ENCODE measurements at regions not wholly inside any gene's neighbourhood (a gene's known extent, or its start where the extent isn't known, plus 50 kb on each side); places are given as distances from the start of the nearest gene placed in this dataset.
A peak's percentile ranks its signal among the peaks of the same experiment; 100 is the strongest.

DNA sequence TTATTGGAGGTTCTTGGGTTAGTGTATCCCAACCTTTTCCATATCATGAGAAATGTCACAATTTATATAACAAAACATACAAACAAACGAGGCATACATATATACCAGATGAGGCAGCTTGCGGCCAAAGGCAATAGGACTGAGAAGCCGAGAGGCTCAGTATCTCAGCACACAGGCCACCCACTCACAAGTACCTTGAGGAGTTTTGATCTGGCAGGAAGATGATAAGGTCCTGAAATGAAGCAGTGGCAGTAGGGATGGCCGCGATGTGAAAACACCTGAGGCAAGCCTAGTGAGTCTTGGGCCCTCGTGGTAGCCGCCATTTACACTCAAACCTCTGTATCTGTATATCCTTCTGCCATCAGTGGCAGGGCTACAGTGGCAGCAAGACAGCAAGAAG lies 55.3 kb upstream of the PRPS1 start:
- Histone ChIP-seq H3K18ac (ENCODE audit: low read depth, low read length) (peak overlapping the region; percentile 78; the same call in 1 of the 2 replicates), H4K8ac (ENCODE audit: low read depth in 2 of 2, low read length in 2 of 2) (peak overlapping the region; percentile 24 to 50; a peak in 2 of 4 replicates), H3K23ac (ENCODE audit: low read depth, low read length) (no peak overlapping the region), H3K36me3 (ENCODE audit: control insufficient read depth, insufficient read depth, low read length) (no peaks in the 10 kb centered on the region), H4K91ac (ENCODE audit: insufficient read depth, low read depth, low read length) (peak overlapping the region; percentile 75; the same call in 1 of the 2 replicates), H2AFZ (replicated peaks; ENCODE audit: low read length, poor library complexity) (no peak overlapping the region), H3K4me1 (ENCODE audit: control insufficient read depth, insufficient read depth, low read length) (peaks cover 14% of the 10 kb centered on the region), H2BK15ac (ENCODE audit: low read depth, low read length) (peak overlapping the region; percentile 48; the same call in 2 of the 3 replicates), H3K9me3 (ENCODE audit: control insufficient read depth, insufficient read depth, low read length) (peaks cover 3% of the 10 kb centered on the region; the same call in 1 of the 2 replicates), H3K27me3 (ENCODE audit: control insufficient read depth, insufficient read depth, low read length) (peaks cover 2% of the 10 kb centered on the region; the same call in 1 of the 2 replicates), H2AK5ac (ENCODE audit: low read depth, low read length) (peak overlapping the region; percentile 85; the same call in 1 of the 2 replicates), H4K5ac (ENCODE audit: low read depth, low read length) (peak overlapping the region; percentile 45; the same call in 1 of the 2 replicates), H3K4ac (ENCODE audit: low read depth, low read length) (peak overlapping the region; percentile 86), H3K4me3 (ENCODE audit: insufficient read depth, low read depth, low read length) (no peak overlapping the region), H3K4me2 (ENCODE audit: low read depth, low read length) (no peak overlapping the region), H2BK120ac (ENCODE audit: low read depth, low read length) (peak overlapping the region; percentile 91), H3K79me1 (ENCODE audit: low read depth in 1 of 2, low read length in 2 of 2) (no peaks in the 10 kb centered on the region), H3K14ac (replicated peaks; ENCODE audit: low read depth, low read length) (peak overlapping the region; percentile 56; the same call in 1 of the 2 replicates), H3K9me1 (ENCODE audit: insufficient read depth, low read length) (peaks cover 6% of the 10 kb centered on the region), H4K20me1 (ENCODE audit: insufficient read depth, low read length) (no peaks in the 10 kb centered on the region), H3K27ac (ENCODE audit: insufficient read depth, low read length) (peak overlapping the region; percentile 38), H3K9ac (ENCODE audit: low read depth, low read length) (no peak overlapping the region), H2BK20ac (ENCODE audit: low read depth, low read length) (peak overlapping the region; percentile 78), H3K56ac (ENCODE audit: extremely low read depth, insufficient read depth, low read length) (no peak overlapping the region), H2AK9ac (replicated peaks; ENCODE audit: low read depth, low read length, poor library complexity) (no peak overlapping the region), H2BK5ac (ENCODE audit: low read depth, low read length, poor library complexity, severe bottlenecking) (peak overlapping the region; percentile 85)
- in situ Hi-C loops (cut with MboI; ENCODE audit: low sequenced_read_pairs) (no loop called here), intact Hi-C loops (cut with micrococcal nuclease) (no loop called here), dilution Hi-C loops (cut with HindIII; ENCODE audit: low sequenced_read_pairs, unreplicated experiment) (no loop called here)
- DNase-seq (no peak), ATAC-seq (ENCODE audit: low read depth) (no peak)
- ChIA-PET CTCF (no interaction called here), POLR2A (ENCODE audit: unreplicated experiment) (no interaction called here)
- no TSS peak for BruUV-seq (replicated peaks)
- no CpG with 5 or more reads among the region's 7 CpGs for WGBS, 2 experiments (ENCODE audit: extremely low coverage in 2 of 2, insufficient read length in 1 of 2)
- no peak for TF ChIP-seq RAD21 (IDR thresholded peaks at IDR 0.05; ENCODE audit: low read length)
- no peak for TF ChIP-seq MAFK (IDR thresholded peaks at IDR 0.05; ENCODE audit: low read depth, low read length)
- TF ChIP-seq, protein P1, sequence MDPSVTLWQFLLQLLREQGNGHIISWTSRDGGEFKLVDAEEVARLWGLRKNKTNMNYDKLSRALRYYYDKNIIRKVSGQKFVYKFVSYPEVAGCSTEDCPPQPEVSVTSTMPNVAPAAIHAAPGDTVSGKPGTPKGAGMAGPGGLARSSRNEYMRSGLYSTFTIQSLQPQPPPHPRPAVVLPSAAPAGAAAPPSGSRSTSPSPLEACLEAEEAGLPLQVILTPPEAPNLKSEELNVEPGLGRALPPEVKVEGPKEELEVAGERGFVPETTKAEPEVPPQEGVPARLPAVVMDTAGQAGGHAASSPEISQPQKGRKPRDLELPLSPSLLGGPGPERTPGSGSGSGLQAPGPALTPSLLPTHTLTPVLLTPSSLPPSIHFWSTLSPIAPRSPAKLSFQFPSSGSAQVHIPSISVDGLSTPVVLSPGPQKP (IDR thresholded peaks at IDR 0.05; ENCODE audit: borderline replicate concordance, low read depth, low read length): no peak
- no peak for TF ChIP-seq FOS (IDR thresholded peaks at IDR 0.05; ENCODE audit: low read depth, low read length)
- no peak for TF ChIP-seq MAZ (IDR thresholded peaks at IDR 0.05; ENCODE audit: borderline replicate concordance, low read depth, low read length)
- TF ChIP-seq, protein P2, sequence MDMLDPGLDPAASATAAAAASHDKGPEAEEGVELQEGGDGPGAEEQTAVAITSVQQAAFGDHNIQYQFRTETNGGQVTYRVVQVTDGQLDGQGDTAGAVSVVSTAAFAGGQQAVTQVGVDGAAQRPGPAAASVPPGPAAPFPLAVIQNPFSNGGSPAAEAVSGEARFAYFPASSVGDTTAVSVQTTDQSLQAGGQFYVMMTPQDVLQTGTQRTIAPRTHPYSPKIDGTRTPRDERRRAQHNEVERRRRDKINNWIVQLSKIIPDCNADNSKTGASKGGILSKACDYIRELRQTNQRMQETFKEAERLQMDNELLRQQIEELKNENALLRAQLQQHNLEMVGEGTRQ (IDR thresholded peaks at IDR 0.05; ENCODE audit: low read depth, low read length): no peak
- no peak for TF ChIP-seq CEBPB (IDR thresholded peaks at IDR 0.05; ENCODE audit: low read depth, low read length)
